HG02938 (cell line): ENCODE measurements at regions not wholly inside any gene's neighbourhood (a gene's known extent, or its start where the extent isn't known, plus 50 kb on each side); places are given as distances from the start of the nearest gene placed in this dataset.

Source experiments
- ATAC-seq: cut with Tn5 transposase; IDR thresholded peaks from one replicate; pipeline ENCODE4 v1.9.1; 2021; ENCODE audit warnings: mild to moderate bottlenecking, moderate library complexity; ENCODE audit not compliant: unreplicated experiment

DNA sequence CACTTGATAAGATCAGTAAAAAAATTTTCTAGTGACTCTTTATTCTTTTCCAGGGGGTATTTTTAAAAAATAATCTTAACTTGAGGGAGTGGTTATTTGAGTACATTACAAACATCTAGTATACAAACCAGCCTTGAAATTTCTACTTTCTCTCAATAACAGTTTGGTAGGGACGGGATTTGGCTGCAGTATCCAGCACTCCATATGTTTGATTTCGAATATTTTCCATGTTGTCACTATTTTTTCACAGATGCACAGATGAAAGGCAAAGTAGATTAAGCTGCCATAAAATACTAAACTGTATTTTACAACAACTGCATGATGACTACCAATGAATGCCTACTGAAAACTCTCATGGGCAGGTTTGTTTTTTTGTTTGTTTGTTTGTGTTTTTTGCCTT, 225.0 kb downstream of the COX7B2 start:
- ATAC-seq = no peak

DNA sequence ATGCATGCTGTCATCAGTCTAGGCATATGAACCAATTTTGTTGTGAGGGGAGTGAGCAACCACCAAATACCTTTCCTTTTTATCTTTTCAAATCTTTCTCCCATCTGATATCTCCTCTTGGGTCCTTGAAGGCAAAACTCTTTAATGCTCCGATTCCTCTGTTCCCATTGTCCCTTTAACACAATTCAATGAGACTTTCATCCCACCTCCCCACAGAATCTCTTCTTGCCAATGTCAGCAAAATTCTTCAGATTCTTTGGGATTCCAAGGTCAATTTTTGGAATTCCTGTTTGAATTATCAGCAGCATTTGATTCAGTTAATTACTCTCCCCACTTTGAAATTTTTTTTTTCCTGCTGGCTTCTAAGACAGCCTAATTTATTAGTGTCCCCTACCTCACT, 232.7 kb downstream of the COX7B2 start:
- no peak for ATAC-seq

DNA sequence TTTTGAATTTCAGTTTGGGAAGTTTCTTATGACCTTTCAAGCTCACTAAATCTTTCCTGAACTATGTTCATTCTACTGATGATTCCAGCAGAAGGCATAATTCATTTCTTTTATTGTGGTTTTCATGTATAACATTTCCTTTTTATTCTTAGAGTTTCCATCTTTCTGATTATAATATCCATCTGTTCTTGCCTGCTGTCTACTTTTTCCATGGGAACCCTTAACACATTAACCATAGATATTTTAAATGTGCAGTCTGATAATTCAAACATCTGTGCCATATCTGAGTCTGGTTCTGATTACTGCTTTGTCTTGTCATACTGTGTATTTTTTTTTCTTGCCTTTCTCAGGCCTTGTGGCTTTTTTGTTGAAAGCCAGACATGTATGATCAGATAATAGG, 234.7 kb downstream of the COX7B2 start:
- ATAC-seq = no peak

DNA sequence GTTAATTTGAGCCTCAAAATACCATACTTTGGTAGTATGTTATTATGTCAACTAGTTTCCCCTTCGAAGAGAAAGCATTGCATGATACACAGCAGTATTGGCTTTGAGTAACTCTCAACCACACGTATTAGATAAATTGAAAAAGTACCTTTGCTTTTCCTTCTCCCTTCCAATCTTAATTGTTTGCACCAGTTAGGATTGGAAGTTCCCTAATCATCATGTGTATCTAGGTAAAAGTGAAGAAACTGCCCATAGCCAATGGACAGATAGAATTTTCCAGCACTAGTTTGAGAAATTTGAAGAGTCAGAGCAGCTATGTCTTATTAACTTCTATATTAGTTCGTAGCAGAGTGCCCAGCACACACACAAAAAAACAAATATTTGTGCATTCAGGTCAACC, 241.3 kb downstream of the COX7B2 start:
- no peak for ATAC-seq

DNA sequence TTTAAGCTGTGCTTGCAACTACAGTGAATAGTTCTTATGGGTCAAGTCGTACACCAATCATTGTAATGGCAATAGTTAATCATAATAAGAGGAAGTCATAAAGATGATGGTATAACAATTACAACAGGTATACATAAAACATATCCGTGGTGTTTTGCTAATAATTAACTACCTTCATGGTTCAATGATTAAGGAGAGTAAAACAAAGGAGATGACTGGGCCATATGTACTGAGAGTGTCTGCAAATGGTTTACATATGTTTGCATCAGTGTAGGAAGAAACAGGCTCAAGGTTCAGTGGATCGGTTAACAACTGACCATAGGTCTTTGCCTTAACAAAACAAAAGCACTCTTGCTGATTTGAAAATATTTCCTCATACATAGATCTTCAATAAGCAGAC, 253.0 kb downstream of the COX7B2 start:
- peak; percentile 49 for ATAC-seq

DNA sequence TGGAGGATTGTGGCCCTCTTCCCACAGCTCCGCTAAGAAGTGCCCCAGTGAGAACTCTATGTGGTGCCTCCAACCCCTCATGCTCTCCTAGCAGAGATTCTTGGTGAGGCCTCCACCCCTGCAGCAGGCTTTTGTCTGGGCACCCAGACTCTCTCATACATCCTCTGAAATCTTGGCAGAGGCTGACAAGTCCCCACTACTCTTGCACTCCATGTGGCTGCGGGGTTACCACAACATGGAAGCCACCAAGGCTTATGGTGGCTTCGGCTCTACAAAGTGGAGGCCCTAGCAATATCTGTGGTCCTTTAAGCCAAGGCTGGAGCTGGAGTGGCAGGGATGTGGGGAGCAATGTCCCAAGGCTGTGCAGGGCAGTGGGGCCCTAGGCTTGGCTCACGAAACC, 255.2 kb downstream of the COX7B2 start:
- no peak for ATAC-seq

DNA sequence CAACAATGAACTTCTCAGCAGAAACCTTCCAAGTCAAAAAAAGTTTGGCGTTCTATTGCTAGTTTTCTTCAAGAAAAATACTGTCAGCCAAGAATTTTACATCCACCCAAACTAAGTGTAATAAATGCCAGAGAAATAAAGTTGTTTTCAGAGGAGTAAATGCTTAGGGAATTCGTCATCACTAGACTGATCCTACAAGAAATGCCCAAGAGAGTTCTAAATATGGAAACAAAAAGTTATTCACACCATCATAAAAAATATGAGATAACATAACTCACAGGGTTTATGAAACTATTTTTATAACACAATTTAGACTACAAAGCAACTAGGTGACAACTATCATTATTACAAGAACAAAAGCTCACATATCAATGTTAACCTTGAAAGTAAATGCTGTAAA, 259.5 kb upstream of the GABRA2 start:
- no peak for ATAC-seq

DNA sequence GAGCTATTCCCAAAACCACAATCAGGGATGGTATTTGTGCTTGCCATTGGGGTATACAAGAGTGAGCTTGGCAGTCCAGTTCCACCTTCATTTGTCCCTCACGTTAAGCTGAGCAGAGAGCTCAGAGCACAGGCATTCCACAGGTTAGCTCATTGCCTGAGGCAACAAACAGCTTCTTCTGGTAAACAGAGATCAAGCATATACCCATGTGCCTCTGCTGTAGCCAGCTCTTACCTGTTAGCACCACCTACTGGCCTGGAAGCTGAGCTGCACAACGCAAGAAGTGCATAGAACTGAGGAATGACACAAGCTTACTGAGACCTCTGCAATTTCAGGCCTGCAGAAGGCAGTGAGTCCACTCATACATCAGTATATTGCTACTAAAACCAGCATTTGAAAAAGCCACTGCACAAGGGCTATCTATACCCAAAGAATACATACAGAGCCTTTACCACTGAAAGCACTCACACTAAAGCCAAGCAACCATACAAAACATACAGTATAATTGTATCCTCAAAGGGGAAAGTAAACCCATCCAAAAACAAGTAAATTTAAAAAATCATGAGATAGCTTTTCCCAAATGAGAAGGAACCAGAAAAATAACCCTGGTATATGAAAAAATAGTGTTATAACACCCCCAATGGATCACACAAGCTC, 258.3 kb upstream of the GABRA2 start:
- peak; percentile 97 for ATAC-seq

DNA sequence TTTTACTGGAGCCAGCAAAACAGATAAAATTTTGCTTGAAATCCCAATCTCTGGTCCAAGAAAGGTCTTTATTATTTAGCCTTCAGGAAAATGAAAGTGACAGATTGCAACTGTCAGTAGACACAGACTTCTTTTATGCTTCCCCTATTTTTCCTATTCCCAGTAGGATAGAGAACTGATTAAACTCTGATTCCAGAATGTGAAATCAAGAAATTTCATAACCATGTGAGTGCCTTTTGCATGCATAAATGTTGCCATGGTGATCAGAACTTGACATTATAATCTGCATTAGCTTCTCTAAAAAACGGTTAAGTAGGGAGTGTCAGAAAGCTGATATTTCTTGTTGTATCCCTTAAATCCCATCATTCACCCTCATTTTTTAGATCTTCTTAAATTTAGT, 255.2 kb upstream of the GABRA2 start:
- no peak for ATAC-seq
